Mammary epithelial cell (primary cell): ENCODE measurements at regions not wholly inside any gene's neighbourhood (a gene's known extent, or its start where the extent isn't known, plus 50 kb on each side); places are given as distances from the start of the nearest gene placed in this dataset.

Source experiments
- CTCF ChIP-seq, 2 donors: IDR thresholded peaks in 1 of 2; conservative IDR thresholded peaks in 1 of 2; 2 replicates each; pipeline ENCODE4 v1.5.1; 2011 to 2012; ENCODE audit warnings: inconsistent platforms in 2 of 2, low read length in 2 of 2, mild to moderate bottlenecking in 2 of 2, control low read depth in 1 of 2, low read depth in 1 of 2; ENCODE audit not compliant: insufficient read depth in 1 of 2; ENCODE audit errors: extremely low read depth in 1 of 2
- EZH2 ChIP-seq: IDR thresholded peaks from 2 replicates; pipeline ENCODE4 v1.6.1; 2012; ENCODE audit warnings: low read length, inconsistent platforms, borderline replicate concordance

- TF ChIP-seq CTCF (conservative IDR thresholded peaks at IDR 0.05 in 1 of 2, IDR thresholded peaks at IDR 0.05 in 1 of 2; ENCODE audit: extremely low read depth in 1 of 2, insufficient read depth in 1 of 2, low read depth in 1 of 2, low read length in 2 of 2) (no peak), EZH2 (no peak)
Measured at GRCh38 chr22:22111983-22112382, 129.4 kb upstream of the TOP3B start.
